Nephron progenitor cell (in vitro differentiated cells): ENCODE measurements at regions not wholly inside any gene's neighbourhood (a gene's known extent, or its start where the extent isn't known, plus 50 kb on each side); places are given as distances from the start of the nearest gene placed in this dataset.

Source experiments
- DNase-seq: peaks from one replicate; pipeline ENCODE4 v3.0.0; 2021
- H3K27ac Mint-ChIP-seq: 2 replicates; pipeline ENCODE4 v1.8.0; 2021; ENCODE audit warnings: mild to moderate bottlenecking, moderate library complexity, mixed read lengths
- H3K27me3 Mint-ChIP-seq: 2 replicates; pipeline ENCODE4 v1.8.0; 2021; ENCODE audit warnings: mild to moderate bottlenecking, low read depth, mixed read lengths; ENCODE audit not compliant: poor library complexity
- H3K36me3 Mint-ChIP-seq: 2 replicates; pipeline ENCODE4 v1.8.0; 2021; ENCODE audit warnings: low read depth, mixed read lengths
- H3K4me1 Mint-ChIP-seq: 2 replicates; pipeline ENCODE4 v1.8.0; 2021; ENCODE audit warnings: mixed read lengths
- H3K4me3 Mint-ChIP-seq: 2 replicates; pipeline ENCODE4 v1.8.0; 2021; ENCODE audit warnings: mild to moderate bottlenecking, moderate library complexity, mixed read lengths
- H3K9me3 Mint-ChIP-seq: 2 replicates; pipeline ENCODE4 v1.8.0; 2021; ENCODE audit warnings: mild to moderate bottlenecking, moderate library complexity, mixed read lengths
- TF ChIP-seq, protein P1 (sequence below): fragments of 200-600 bp; sonication (generic); IDR thresholded peaks from 2 replicates; pipeline ENCODE4 v1.5.0; 2021; ENCODE audit warnings: antibody characterized with exemption

DNA sequence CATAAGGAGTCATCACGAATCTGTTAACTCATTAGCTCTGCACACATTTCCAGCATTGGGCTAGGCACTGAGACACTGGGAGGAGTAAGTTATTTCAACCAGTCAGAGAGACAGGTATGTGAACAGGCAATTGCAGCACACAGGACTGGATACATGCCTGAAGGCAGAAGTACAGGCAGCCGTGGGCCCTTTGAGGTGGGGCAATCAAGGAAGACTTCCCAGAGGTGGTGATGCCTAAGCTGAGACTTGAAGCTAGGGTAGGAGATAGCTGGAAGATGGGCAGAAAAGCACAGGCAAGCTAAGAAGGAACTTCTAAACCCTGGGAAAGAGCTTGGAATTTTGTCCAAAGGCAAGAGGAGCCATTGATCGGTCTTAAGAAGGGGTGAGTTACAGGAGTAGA lies 249.7 kb downstream of the EMX2 start:
- no peak for DNase-seq
- Mint-ChIP-seq H3K9me3 (no peaks in the 10 kb centered on the region), H3K27me3 (peaks cover 20% of the 10 kb centered on the region), H3K4me1 (peaks cover 48% of the 10 kb centered on the region), H3K27ac (no peak overlapping the region), H3K36me3 (no peaks in the 10 kb centered on the region), H3K4me3 (no peak overlapping the region)
- TF ChIP-seq, protein P1, sequence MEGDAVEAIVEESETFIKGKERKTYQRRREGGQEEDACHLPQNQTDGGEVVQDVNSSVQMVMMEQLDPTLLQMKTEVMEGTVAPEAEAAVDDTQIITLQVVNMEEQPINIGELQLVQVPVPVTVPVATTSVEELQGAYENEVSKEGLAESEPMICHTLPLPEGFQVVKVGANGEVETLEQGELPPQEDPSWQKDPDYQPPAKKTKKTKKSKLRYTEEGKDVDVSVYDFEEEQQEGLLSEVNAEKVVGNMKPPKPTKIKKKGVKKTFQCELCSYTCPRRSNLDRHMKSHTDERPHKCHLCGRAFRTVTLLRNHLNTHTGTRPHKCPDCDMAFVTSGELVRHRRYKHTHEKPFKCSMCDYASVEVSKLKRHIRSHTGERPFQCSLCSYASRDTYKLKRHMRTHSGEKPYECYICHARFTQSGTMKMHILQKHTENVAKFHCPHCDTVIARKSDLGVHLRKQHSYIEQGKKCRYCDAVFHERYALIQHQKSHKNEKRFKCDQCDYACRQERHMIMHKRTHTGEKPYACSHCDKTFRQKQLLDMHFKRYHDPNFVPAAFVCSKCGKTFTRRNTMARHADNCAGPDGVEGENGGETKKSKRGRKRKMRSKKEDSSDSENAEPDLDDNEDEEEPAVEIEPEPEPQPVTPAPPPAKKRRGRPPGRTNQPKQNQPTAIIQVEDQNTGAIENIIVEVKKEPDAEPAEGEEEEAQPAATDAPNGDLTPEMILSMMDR: no peak

DNA sequence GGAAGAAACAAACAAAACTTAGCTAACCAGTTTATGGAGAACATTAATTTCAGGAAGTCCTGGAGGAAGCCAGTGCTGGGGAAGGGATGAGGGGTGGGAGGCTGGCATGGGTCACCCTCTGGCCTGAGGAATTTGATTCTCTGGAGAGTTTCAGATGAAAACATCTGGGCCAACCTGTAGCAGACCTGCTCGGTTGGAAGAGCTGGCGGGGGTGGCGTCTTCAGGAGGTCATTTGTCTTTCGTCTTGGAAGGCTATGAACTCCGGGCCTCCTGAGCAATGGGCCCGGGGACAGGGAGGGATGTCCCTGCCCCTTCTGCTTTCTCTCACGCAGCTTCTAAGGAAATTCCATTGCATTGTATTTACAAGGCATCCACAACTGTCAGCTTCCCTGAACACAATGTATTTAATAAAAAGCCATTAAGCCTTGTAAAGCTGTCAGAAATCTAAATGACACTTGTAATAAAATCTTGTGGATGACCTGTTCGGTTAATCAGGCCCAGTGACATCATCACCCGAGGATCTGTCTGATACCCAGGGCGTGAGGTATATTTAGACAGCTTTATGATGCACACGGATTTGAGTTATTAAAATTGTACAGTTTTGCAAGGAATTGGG lies 250.5 kb downstream of the RAB11FIP2 start:
- TF ChIP-seq, protein P1: no peak
- Mint-ChIP-seq H3K9me3 (no peaks in the 10 kb centered on the region), H3K4me3 (no peak overlapping the region), H3K27me3 (peaks cover 13% of the 10 kb centered on the region), H3K4me1 (peaks cover 51% of the 10 kb centered on the region), H3K36me3 (no peaks in the 10 kb centered on the region), H3K27ac (no peak overlapping the region)
- no peak for DNase-seq

DNA sequence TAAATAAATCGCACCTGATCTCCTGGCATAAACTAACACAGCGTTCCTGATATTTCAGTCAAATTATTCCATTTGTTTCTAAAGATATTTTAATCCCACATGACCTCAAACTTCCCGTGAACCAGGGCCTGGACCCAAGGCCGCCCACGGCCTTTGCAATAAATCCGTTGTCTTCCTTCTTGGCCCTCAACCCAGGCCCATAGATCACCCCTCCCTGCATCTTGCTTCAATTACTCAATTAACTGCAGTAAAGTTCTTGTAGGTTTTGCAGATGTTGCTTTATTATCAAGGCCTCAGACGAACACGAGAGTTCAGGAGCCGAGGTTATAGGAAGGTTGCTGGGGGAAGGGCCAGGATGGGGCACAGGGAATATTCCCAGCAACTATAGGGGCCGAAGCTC lies 249.4 kb downstream of the RAB11FIP2 start:
- Mint-ChIP-seq H3K4me3 (no peak overlapping the region), H3K27me3 (peaks cover 14% of the 10 kb centered on the region), H3K4me1 (peaks cover 55% of the 10 kb centered on the region), H3K27ac (no peak overlapping the region), H3K9me3 (no peaks in the 10 kb centered on the region), H3K36me3 (no peaks in the 10 kb centered on the region)
- TF ChIP-seq, protein P1: no peak
- DNase-seq: no peak

DNA sequence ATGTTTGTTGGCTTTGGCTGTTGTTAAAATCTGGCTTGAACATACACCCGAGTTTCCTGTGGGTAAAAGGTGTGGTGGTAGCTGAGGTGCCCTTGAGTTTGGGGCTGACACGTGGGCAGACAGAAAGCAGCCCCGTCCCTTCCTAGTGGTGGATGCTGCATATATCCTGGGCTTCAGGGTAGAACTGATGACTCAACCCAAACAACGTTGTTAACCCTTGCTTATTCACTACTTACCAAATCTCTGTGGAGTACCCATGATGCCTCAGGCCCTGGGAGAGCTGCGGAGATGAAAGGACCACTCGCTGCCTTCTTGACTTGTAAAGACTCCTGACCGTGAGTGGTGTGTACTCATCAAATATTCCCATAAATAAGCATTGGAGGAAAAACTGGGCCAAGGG lies 245.1 kb downstream of the RAB11FIP2 start:
- peaks cover 34% of the 10 kb centered on the region for H3K27me3 Mint-ChIP-seq
- no peak overlapping the region for H3K27ac Mint-ChIP-seq
- H3K36me3 Mint-ChIP-seq: no peaks in the 10 kb centered on the region
- DNase-seq: no peak
- peaks cover 59% of the 10 kb centered on the region for H3K4me1 Mint-ChIP-seq
- TF ChIP-seq, protein P1: no peak
- H3K4me3 Mint-ChIP-seq: no peak overlapping the region
- no peaks in the 10 kb centered on the region for H3K9me3 Mint-ChIP-seq

DNA sequence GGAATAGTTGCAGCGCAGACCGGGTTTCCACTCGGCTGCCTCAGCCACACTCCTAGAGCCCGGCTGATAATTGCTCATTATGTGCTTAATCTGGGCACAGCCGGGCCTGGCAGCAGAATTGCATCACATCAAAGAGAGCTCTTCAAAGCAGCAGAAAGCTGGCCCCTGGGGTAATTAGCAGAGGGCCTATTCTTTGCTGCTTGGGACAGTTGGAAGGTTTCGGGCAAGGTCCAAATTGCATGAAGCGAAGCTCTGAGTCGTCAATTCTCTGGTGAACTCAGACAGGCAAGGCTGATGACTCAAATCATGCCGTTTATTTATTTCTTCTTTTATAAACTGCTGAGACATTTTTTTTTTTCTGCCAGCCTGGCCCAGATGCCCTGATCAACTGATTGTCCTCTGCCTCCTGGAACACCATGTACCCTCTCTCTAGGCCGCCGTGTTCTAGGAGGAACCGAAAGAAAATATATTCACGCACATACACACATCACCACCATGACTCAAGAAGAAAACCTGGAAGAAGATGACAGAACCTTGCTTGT lies 242.2 kb downstream of the RAB11FIP2 start:
- Mint-ChIP-seq H3K4me3 (no peak overlapping the region), H3K36me3 (peaks cover 5% of the 10 kb centered on the region), H3K27ac (no peak overlapping the region), H3K9me3 (peaks cover 14% of the 10 kb centered on the region), H3K27me3 (peaks cover 46% of the 10 kb centered on the region), H3K4me1 (peaks cover 54% of the 10 kb centered on the region)
- DNase-seq: peak; percentile 15
- TF ChIP-seq, protein P1: no peak

DNA sequence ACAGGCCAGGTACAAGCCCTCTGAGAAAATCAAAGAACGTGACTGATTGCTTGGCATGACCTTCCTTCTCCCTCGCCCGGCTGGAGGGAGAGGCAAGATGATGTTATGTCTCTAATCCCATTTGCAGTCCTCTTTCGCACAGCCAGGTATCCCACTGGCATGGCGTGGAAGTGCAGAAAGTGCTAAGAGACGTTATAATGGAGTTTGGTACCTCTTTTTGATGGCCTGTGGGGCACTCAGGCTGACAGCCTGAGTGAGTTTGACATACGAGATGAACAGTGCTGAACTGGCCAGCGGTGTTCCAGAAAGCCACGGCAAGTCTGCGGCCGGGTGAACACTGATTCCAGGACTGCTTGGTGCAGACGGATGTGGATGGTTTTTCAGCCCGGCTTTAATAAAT lies 241.6 kb downstream of the RAB11FIP2 start:
- H3K27me3 Mint-ChIP-seq: peaks cover 47% of the 10 kb centered on the region
- H3K9me3 Mint-ChIP-seq: peaks cover 20% of the 10 kb centered on the region
- no peak overlapping the region for H3K4me3 Mint-ChIP-seq
- TF ChIP-seq, protein P1: no peak
- H3K27ac Mint-ChIP-seq: no peak overlapping the region
- H3K36me3 Mint-ChIP-seq: peaks cover 6% of the 10 kb centered on the region
- no peak for DNase-seq
- H3K4me1 Mint-ChIP-seq: peaks cover 54% of the 10 kb centered on the region
